ENCODE measurements at regions not wholly inside any gene's neighbourhood (a gene's known extent, or its start where the extent isn't known, plus 50 kb on each side); places are given as distances from the start of the nearest gene placed in this dataset.

GRCh38 chr5:73298772-73299630 lies 126.0 kb downstream of the TMEM174 start:
- TF ChIP-seq CTCF (IDR thresholded peaks at IDR 0.05) (no peak), NR3C1 (IDR thresholded peaks at IDR 0.05) (no peak), CEBPB (IDR thresholded peaks at IDR 0.05) (no peak), RFX5 (IDR thresholded peaks at IDR 0.05) (no peak), POLR2A (IDR thresholded peaks at IDR 0.05; ENCODE audit: low read length) (no peak), E2F6 (IDR thresholded peaks at IDR 0.05; ENCODE audit: borderline replicate concordance, low read depth) (no peak), EP300 (IDR thresholded peaks at IDR 0.05) (no peak), ELK1 (IDR thresholded peaks at IDR 0.05; ENCODE audit: low read depth, low read length) (no peak), BHLHE40 (IDR thresholded peaks at IDR 0.05; ENCODE audit: low read depth, low read length) (no peak), EHMT2 (IDR thresholded peaks at IDR 0.05; ENCODE audit: low read depth) (no peak)

Data from A549 (cell line).